A549 (cell line): ENCODE measurements at regions not wholly inside any gene's neighbourhood (a gene's known extent, or its start where the extent isn't known, plus 50 kb on each side); places are given as distances from the start of the nearest gene placed in this dataset.

ENCODE experiments used
- ATAC-seq, 2 experiments: fragments of 200-7000 bp in 1 of 2; fragments of >200 bp in 1 of 2; cut with Nextera tagmentation in 1 of 2; cut with Tn5 transposase in 1 of 2; 3 replicates each; pipeline versions ENCODE4 v1.8.0 to v1.9.1; 2018 to 2020; ENCODE audit warnings: mild to moderate bottlenecking in 1 of 2, moderate library complexity in 1 of 2
- CTCF ChIA-PET: fragments of 300-600 bp; sonication (Branson Sonifier 250); formaldehyde crosslinking; extraction: SDS; loops from one replicate; lab custom pipeline; 2021; ENCODE audit warnings: antibody characterized with exemption, inconsistent platforms; lab: Yijun Ruan, JAX
- POLR2A ChIA-PET: fragments of 350-600 bp; formaldehyde crosslinking; extraction: SDS; loops from one replicate; lab custom pipeline; 2021; ENCODE audit warnings: antibody characterized with exemption, inconsistent platforms; lab: Yijun Ruan, JAX
- DNase-seq, 2 experiments: peaks; one replicate each; pipeline versions ENCODE4 v3.0.0 to v3.0.0-alpha.2; 2011 to 2016; ENCODE audit warnings: low read depth in 1 of 2, low spot score in 1 of 2
- FAIRE-seq: peaks from 2 replicates; lab custom pipeline; 2011; peaks lifted over from hg19 to GRCh38; lab: Jason Lieb, UNC
- H3K27ac ChIP-seq, 2 experiments: fragments of >200 bp; sonication (Bioruptor Twin); formaldehyde crosslinking; 3 replicates each; pipeline ENCODE4 v1.5.1; 2016 to 2017
- H3K4me1 ChIP-seq: fragments of >200 bp; sonication (Bioruptor Twin); formaldehyde crosslinking; 3 replicates; pipeline ENCODE4 v1.6.1; 2016
- H3K4me2 ChIP-seq: fragments of >200 bp; sonication (Bioruptor Twin); formaldehyde crosslinking; 3 replicates; pipeline ENCODE4 v1.6.1; 2016
- H3K4me3 ChIP-seq: fragments of >200 bp; sonication (Bioruptor Twin); formaldehyde crosslinking; 3 replicates; pipeline ENCODE4 v1.5.1; 2016
- H3K9me3 ChIP-seq: fragments of >200 bp; sonication (Bioruptor Twin); formaldehyde crosslinking; 3 replicates; pipeline ENCODE4 v1.6.1; 2016
- CHD2 ChIP-seq: fragments of 150-350 bp; IDR thresholded peaks from 2 replicates; pipeline ENCODE4 v1.6.1; 2014; ENCODE audit warnings: low read length; ENCODE audit not compliant: partially characterized antibody
- CHD4 ChIP-seq: fragments of 200-600 bp; sonication (generic); IDR thresholded peaks from 2 replicates; pipeline ENCODE4 v1.6.1; 2016; ENCODE audit warnings: antibody characterized with exemption, mild to moderate bottlenecking, borderline replicate concordance
- ESRRA ChIP-seq: fragments of 150-350 bp; IDR thresholded peaks from 2 replicates; pipeline ENCODE4 v1.6.1; 2014; ENCODE audit warnings: mild to moderate bottlenecking, low read length, borderline replicate concordance
- FOSB ChIP-seq: fragments of 250-450 bp; sonication (Bioruptor Pico); IDR thresholded peaks from 2 replicates; pipeline ENCODE4 v1.5.0; 2020; ENCODE audit warnings: mild to moderate bottlenecking, moderate library complexity
- FOXS1 ChIP-seq: fragments of 250-450 bp; sonication (Bioruptor Pico); IDR thresholded peaks from 2 replicates; pipeline ENCODE4 v1.5.0; 2020; ENCODE audit warnings: mild to moderate bottlenecking, moderate library complexity
- HDAC2 ChIP-seq: fragments of 200-600 bp; sonication (generic); IDR thresholded peaks from 2 replicates; pipeline ENCODE4 v1.6.1; 2016
- HEYL ChIP-seq: fragments of 250-450 bp; sonication (Bioruptor Pico); IDR thresholded peaks from 2 replicates; pipeline ENCODE4 v1.8.0; 2021; ENCODE audit warnings: mild to moderate bottlenecking, moderate library complexity
- HOXB13 ChIP-seq: fragments of 250-450 bp; sonication (Bioruptor Pico); IDR thresholded peaks from 2 replicates; pipeline ENCODE4 v1.5.0; 2020; ENCODE audit warnings: low read depth, mild to moderate bottlenecking, moderate library complexity
- KDM1A ChIP-seq: fragments of 200-600 bp; sonication (generic); IDR thresholded peaks from 2 replicates; pipeline ENCODE4 v1.6.1; 2016; ENCODE audit warnings: low read depth, mild to moderate bottlenecking
- MAZ ChIP-seq: fragments of 150-350 bp; IDR thresholded peaks from 2 replicates; pipeline ENCODE4 v1.6.1; 2014; ENCODE audit warnings: antibody characterized with exemption, low read depth, low read length, borderline replicate concordance
- NPAS2 ChIP-seq: fragments of 250-450 bp; sonication (Bioruptor Pico); IDR thresholded peaks from 2 replicates; pipeline ENCODE4 v1.8.0; 2022; ENCODE audit warnings: mild to moderate bottlenecking, moderate library complexity, borderline replicate concordance
- POLR2A ChIP-seq: IDR thresholded peaks from 2 replicates; pipeline ENCODE4 v1.6.1; 2012; ENCODE audit warnings: mild to moderate bottlenecking, low read length
- SREBF2 ChIP-seq: fragments of 450-650 bp; IDR thresholded peaks from 2 replicates; pipeline ENCODE4 v1.6.1; 2014; ENCODE audit warnings: mild to moderate bottlenecking, moderate library complexity
- ZC3H11A ChIP-seq: fragments of 450-650 bp; IDR thresholded peaks from 2 replicates; pipeline ENCODE4 v1.6.1; 2014; ENCODE audit warnings: antibody characterized with exemption, mild to moderate bottlenecking
- ZFP36 ChIP-seq: fragments of 450-650 bp; IDR thresholded peaks from 2 replicates; pipeline ENCODE4 v1.6.1; 2014; ENCODE audit warnings: borderline replicate concordance; ENCODE audit not compliant: partially characterized antibody
- ZNF302 ChIP-seq: fragments of 250-450 bp; sonication (Bioruptor Pico); IDR thresholded peaks from 2 replicates; pipeline ENCODE4 v1.9.0; 2021; ENCODE audit warnings: inconsistent platforms, mild to moderate bottlenecking, moderate library complexity
- WGBS: methylation state at CpG from one replicate; pipeline ENCODE4 v1.1.6; 2017; ENCODE audit errors: missing lambda C conversion rate; 5-methylcytosine and 5-hydroxymethylcytosine counted together
- TF ChIP-seq, protein P1 (sequence below): fragments of >200 bp; sonication (Bioruptor Twin); formaldehyde crosslinking; IDR thresholded peaks from 3 replicates; pipeline ENCODE4 v1.5.1; 2016
- TF ChIP-seq, protein P2 (sequence below): fragments of 450-650 bp; IDR thresholded peaks from 2 replicates; pipeline ENCODE4 v1.6.1; 2014; ENCODE audit warnings: antibody characterized with exemption
- TF ChIP-seq, protein P3 (sequence below): fragments of 250-450 bp; sonication (Bioruptor Pico); IDR thresholded peaks from 2 replicates; pipeline ENCODE4 v1.5.0; 2021; ENCODE audit warnings: mild to moderate bottlenecking, moderate library complexity, borderline replicate concordance
- TF ChIP-seq, protein P4 (sequence below): IDR thresholded peaks from 2 replicates; pipeline ENCODE4 v1.6.1; 2012

DNA sequence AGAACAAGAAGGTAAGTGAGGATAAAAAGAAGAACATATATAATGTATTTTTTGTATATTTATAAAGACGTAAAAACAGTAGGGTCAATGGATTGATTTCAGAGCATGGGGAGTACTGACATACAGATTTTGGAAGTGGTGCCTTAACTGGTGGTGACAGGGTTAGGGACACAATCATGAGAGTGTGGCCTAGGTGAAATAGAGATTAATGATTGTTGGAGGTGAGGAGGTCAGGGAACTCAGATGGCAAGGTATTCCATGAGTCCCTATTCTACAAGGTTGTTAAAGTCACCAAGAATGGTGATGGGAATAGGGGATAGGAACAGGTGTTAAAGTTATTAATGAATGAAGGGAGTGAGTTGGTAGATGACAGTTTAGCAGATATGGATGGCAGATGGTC lies 210.8 kb downstream of the SEMA6A start:
- no peak for ATAC-seq
- Histone ChIP-seq H3K4me2 (no peak overlapping the region), H3K27ac (no peak overlapping the region), H3K9me3 (no peaks in the 10 kb centered on the region), H3K4me1 (no peaks in the 10 kb centered on the region), H3K4me3 (no peak overlapping the region)
- no peak for FAIRE-seq
- no peak for TF ChIP-seq CHD4
- TF ChIP-seq ESRRA = no peak
- TF ChIP-seq ZFP36 = no peak
- TF ChIP-seq, protein P1, sequence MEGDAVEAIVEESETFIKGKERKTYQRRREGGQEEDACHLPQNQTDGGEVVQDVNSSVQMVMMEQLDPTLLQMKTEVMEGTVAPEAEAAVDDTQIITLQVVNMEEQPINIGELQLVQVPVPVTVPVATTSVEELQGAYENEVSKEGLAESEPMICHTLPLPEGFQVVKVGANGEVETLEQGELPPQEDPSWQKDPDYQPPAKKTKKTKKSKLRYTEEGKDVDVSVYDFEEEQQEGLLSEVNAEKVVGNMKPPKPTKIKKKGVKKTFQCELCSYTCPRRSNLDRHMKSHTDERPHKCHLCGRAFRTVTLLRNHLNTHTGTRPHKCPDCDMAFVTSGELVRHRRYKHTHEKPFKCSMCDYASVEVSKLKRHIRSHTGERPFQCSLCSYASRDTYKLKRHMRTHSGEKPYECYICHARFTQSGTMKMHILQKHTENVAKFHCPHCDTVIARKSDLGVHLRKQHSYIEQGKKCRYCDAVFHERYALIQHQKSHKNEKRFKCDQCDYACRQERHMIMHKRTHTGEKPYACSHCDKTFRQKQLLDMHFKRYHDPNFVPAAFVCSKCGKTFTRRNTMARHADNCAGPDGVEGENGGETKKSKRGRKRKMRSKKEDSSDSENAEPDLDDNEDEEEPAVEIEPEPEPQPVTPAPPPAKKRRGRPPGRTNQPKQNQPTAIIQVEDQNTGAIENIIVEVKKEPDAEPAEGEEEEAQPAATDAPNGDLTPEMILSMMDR = no peak
- TF ChIP-seq CHD2 = no peak
- ChIA-PET CTCF (no interaction called here), POLR2A (no interaction called here)
- DNase-seq = no peak
- 96% methylated on average over 1 of the region's 1 CpG for WGBS

DNA sequence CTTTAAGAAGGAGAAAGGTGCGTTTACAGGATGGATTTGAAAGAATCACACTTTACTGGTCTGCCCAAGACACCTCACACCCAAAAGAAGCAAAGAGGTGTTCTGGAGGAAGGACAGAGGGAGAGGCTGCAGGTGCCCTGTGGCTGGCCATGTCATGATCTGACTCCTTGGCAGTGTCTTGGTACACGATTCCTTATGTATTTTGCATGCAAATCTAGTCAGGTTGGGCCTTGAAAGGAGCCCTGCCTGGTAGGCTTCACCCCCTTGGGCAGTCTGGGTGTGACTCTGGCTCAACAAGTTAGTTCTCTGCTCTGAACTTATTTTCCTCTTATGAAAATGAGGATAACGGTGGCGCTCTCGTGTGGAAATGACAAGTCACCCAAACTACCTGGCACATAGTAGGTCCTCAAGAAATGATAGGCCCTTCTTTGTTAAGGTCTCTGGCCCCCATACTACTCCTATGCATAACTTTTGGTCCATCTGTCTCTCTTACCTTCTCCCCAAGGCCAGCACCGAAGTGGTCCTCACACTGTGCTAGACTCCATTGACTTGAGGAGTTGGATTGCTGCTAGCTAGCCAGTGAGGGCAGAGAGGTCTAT lies 212.5 kb downstream of the SEMA6A start:
- no peak for FAIRE-seq
- H3K4me2 ChIP-seq = no peak overlapping the region
- ATAC-seq = no peak
- WGBS = 74% methylated on average over 6 of the region's 6 CpGs
- no peak overlapping the region for H3K4me3 ChIP-seq
- TF ChIP-seq SREBF2 (no peak), POLR2A (no peak), NPAS2 (CRISPR knock-in tag) (no peak), HDAC2 (no peak), HEYL (CRISPR knock-in tag) (no peak), ZC3H11A (no peak), HOXB13 (CRISPR knock-in tag) (no peak), KDM1A (no peak), FOSB (CRISPR knock-in tag) (no peak), FOXS1 (no peak), ESRRA (no peak), ZNF302 (no peak), MAZ (no peak)
- TF ChIP-seq, protein P2, sequence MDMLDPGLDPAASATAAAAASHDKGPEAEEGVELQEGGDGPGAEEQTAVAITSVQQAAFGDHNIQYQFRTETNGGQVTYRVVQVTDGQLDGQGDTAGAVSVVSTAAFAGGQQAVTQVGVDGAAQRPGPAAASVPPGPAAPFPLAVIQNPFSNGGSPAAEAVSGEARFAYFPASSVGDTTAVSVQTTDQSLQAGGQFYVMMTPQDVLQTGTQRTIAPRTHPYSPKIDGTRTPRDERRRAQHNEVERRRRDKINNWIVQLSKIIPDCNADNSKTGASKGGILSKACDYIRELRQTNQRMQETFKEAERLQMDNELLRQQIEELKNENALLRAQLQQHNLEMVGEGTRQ = no peak
- TF ChIP-seq, protein P3, sequence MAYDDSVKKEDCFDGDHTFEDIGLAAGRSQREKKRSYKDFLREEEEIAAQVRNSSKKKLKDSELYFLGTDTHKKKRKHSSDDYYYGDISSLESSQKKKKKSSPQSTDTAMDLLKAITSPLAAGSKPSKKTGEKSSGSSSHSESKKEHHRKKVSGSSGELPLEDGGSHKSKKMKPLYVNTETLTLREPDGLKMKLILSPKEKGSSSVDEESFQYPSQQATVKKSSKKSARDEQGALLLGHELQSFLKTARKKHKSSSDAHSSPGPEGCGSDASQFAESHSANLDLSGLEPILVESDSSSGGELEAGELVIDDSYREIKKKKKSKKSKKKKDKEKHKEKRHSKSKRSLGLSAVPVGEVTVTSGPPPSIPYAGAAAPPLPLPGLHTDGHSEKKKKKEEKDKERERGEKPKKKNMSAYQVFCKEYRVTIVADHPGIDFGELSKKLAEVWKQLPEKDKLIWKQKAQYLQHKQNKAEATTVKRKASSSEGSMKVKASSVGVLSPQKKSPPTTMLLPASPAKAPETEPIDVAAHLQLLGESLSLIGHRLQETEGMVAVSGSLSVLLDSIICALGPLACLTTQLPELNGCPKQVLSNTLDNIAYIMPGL = no peak
- TF ChIP-seq, protein P4, sequence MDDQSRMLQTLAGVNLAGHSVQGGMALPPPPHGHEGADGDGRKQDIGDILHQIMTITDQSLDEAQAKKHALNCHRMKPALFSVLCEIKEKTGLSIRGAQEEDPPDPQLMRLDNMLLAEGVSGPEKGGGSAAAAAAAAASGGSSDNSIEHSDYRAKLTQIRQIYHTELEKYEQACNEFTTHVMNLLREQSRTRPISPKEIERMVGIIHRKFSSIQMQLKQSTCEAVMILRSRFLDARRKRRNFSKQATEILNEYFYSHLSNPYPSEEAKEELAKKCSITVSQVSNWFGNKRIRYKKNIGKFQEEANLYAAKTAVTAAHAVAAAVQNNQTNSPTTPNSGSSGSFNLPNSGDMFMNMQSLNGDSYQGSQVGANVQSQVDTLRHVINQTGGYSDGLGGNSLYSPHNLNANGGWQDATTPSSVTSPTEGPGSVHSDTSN = no peak
- H3K4me1 ChIP-seq = no peaks in the 10 kb centered on the region
- DNase-seq = no peak
- CTCF ChIA-PET = no interaction called here
- H3K9me3 ChIP-seq = no peaks in the 10 kb centered on the region
- POLR2A ChIA-PET = no interaction called here
- H3K27ac ChIP-seq = no peak overlapping the region
